ENCODE measurements at regions not wholly inside any gene's neighbourhood (a gene's known extent, or its start where the extent isn't known, plus 50 kb on each side); places are given as distances from the start of the nearest gene placed in this dataset.

DNA sequence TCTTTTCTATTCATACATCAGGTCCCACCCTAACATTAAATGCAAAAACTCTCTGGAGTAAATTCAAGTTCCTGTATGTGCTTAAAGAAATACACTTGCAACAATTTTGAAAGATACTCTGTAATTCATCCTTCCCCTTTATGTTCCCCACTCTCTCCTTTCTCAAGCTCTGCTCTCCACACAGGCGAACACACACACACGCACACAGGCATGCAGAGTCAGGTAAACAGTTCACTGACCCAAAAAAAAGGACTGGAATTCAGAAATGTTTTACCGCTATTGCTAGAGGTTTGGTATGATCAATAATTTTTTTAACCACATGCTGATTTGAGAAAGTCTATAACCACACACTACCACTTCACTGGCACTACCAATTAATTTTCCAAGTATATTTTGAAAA lies 152.4 kb upstream of the TMCC3 start:
- TF ChIP-seq, protein P1, sequence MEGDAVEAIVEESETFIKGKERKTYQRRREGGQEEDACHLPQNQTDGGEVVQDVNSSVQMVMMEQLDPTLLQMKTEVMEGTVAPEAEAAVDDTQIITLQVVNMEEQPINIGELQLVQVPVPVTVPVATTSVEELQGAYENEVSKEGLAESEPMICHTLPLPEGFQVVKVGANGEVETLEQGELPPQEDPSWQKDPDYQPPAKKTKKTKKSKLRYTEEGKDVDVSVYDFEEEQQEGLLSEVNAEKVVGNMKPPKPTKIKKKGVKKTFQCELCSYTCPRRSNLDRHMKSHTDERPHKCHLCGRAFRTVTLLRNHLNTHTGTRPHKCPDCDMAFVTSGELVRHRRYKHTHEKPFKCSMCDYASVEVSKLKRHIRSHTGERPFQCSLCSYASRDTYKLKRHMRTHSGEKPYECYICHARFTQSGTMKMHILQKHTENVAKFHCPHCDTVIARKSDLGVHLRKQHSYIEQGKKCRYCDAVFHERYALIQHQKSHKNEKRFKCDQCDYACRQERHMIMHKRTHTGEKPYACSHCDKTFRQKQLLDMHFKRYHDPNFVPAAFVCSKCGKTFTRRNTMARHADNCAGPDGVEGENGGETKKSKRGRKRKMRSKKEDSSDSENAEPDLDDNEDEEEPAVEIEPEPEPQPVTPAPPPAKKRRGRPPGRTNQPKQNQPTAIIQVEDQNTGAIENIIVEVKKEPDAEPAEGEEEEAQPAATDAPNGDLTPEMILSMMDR (IDR thresholded peaks at IDR 0.05) = no peak
- no peak for TF ChIP-seq POLR2A (IDR thresholded peaks at IDR 0.05)
